Medulla oblongata (tissue), 1 donor: ENCODE measurements at regions not wholly inside any gene's neighbourhood (a gene's known extent, or its start where the extent isn't known, plus 50 kb on each side); places are given as distances from the start of the nearest gene placed in this dataset.

ENCODE experiments used
- DNase-seq: peaks from one replicate; pipeline ENCODE4 v3.0.0-alpha.2; 2015; ENCODE audit errors: extremely low spot score

GRCh38 chr4:146998157-146998556 is 52.5 kb upstream of the TTC29 start:
- no peak for DNase-seq

- DNase-seq, result no peak
Observed at GRCh38 chr4:147003956-147004809, 58.5 kb upstream of the TTC29 start.

- DNase-seq, result no peak
Observed at GRCh38 chr4:147006229-147006628, 60.6 kb upstream of the TTC29 start.

GRCh38 chr4:147009875-147010274 is 64.2 kb upstream of the TTC29 start:
- DNase-seq, result no peak

GRCh38 chr4:147011411-147011810 is 65.7 kb upstream of the TTC29 start:
- DNase-seq, result no peak

GRCh38 chr4:147012059-147012707 is 66.5 kb upstream of the TTC29 start:
- DNase-seq, result no peak

- no peak for DNase-seq
Observed at GRCh38 chr4:147014946-147015345, 69.3 kb upstream of the TTC29 start.

- DNase-seq, result no peak
Observed at GRCh38 chr4:147015491-147015890, 69.8 kb upstream of the TTC29 start.

- no peak for DNase-seq
Observed at GRCh38 chr4:147017081-147017480, 71.4 kb upstream of the TTC29 start.

GRCh38 chr4:147019091-147019490 is 73.4 kb upstream of the TTC29 start:
- peak; percentile 88 for DNase-seq

GRCh38 chr4:147020456-147020855 is 74.8 kb upstream of the TTC29 start:
- DNase-seq, result no peak

- no peak for DNase-seq
Observed at GRCh38 chr4:147025042-147025441, 79.4 kb upstream of the TTC29 start.

- DNase-seq, result no peak
Observed at GRCh38 chr4:147029296-147029695, 83.6 kb upstream of the TTC29 start.

- DNase-seq, result no peak
Observed at GRCh38 chr4:147034372-147034771, 88.7 kb upstream of the TTC29 start.

- DNase-seq, result peak; percentile 60
Observed at GRCh38 chr4:147037069-147037468, 91.4 kb upstream of the TTC29 start.

- DNase-seq, result no peak
Observed at GRCh38 chr4:147039976-147040575, 94.4 kb upstream of the TTC29 start.

GRCh38 chr4:147040874-147041273 is 95.2 kb upstream of the TTC29 start:
- no peak for DNase-seq

- no peak for DNase-seq
Observed at GRCh38 chr4:147041376-147041775, 95.7 kb upstream of the TTC29 start.

GRCh38 chr4:147042046-147042445 is 96.4 kb upstream of the TTC29 start:
- DNase-seq, result peak; percentile 60

- DNase-seq, result no peak
Observed at GRCh38 chr4:147044241-147044640, 98.6 kb upstream of the TTC29 start.

GRCh38 chr4:147049946-147050345 is 104.3 kb upstream of the TTC29 start:
- DNase-seq, result no peak

GRCh38 chr4:147050356-147050765 is 104.7 kb upstream of the TTC29 start:
- no peak for DNase-seq

GRCh38 chr4:147052361-147052760 is 106.7 kb upstream of the TTC29 start:
- no peak for DNase-seq
